Vagina (tissue), 2 donors: ENCODE measurements at regions not wholly inside any gene's neighbourhood (a gene's known extent, or its start where the extent isn't known, plus 50 kb on each side); places are given as distances from the start of the nearest gene placed in this dataset.

Source experiments
- POLR2AphosphoS5 ChIP-seq, 2 donors: sonication (generic); formaldehyde crosslinking; IDR thresholded peaks; one replicate each; pipeline ENCODE4 v1.9.0; 2017; ENCODE audit warnings: antibody characterized with exemption in 2 of 2, mild to moderate bottlenecking in 2 of 2, low read depth in 1 of 2; ENCODE audit not compliant: insufficient read depth in 1 of 2
- TF ChIP-seq, protein P1 (sequence below), 3 experiments: fragments of 450-650 bp in 2 of 3; fragments of 200-600 bp in 1 of 3; sonication (generic) in 1 of 3; IDR thresholded peaks; one replicate each; pipeline ENCODE4 v1.5.1; 2017 to 2019; ENCODE audit warnings: antibody characterized with exemption in 3 of 3, mild to moderate bottlenecking in 2 of 3, moderate library complexity in 2 of 3

DNA sequence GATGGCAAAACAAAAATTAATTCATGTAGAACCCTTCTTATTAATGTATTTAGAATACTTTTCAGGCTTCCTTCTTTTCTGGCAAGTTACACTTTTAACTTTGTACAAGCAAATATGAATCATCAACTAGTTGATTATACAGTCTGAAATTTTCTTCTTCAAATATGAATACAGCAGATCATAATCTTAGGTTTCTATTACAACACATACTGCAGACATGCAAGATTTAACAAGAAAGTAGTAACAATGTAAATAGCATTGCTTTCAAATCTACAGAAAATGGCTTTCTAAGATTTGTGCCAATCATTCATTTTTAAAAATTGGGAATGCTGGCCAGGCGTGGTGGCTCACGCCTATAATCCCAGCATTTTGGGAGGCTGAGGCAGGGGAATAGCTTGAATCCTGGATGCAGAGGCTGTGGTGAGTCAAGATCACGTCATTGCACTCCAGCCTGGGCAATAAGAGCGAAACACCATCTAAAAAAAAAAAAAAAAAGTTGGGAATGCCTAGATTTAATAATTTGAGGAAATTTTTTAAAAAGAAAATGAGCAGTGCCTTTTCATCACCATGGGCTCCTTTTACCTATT, 68.4 kb upstream of the DPYD start:
- TF ChIP-seq, protein P1, sequence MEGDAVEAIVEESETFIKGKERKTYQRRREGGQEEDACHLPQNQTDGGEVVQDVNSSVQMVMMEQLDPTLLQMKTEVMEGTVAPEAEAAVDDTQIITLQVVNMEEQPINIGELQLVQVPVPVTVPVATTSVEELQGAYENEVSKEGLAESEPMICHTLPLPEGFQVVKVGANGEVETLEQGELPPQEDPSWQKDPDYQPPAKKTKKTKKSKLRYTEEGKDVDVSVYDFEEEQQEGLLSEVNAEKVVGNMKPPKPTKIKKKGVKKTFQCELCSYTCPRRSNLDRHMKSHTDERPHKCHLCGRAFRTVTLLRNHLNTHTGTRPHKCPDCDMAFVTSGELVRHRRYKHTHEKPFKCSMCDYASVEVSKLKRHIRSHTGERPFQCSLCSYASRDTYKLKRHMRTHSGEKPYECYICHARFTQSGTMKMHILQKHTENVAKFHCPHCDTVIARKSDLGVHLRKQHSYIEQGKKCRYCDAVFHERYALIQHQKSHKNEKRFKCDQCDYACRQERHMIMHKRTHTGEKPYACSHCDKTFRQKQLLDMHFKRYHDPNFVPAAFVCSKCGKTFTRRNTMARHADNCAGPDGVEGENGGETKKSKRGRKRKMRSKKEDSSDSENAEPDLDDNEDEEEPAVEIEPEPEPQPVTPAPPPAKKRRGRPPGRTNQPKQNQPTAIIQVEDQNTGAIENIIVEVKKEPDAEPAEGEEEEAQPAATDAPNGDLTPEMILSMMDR (IDR thresholded peaks at IDR 0.05), result no peak
- no peak for TF ChIP-seq POLR2AphosphoS5 (IDR thresholded peaks at IDR 0.05; ENCODE audit: insufficient read depth in 1 of 2, low read depth in 1 of 2)
